ENCODE measurements at regions not wholly inside any gene's neighbourhood (a gene's known extent, or its start where the extent isn't known, plus 50 kb on each side); places are given as distances from the start of the nearest gene placed in this dataset.
"Not testable (repeated sequence)": the region's sequence is repeated elsewhere in the genome, so short reads cannot be mapped to it uniquely, and the experiment has no call there.

DNA sequence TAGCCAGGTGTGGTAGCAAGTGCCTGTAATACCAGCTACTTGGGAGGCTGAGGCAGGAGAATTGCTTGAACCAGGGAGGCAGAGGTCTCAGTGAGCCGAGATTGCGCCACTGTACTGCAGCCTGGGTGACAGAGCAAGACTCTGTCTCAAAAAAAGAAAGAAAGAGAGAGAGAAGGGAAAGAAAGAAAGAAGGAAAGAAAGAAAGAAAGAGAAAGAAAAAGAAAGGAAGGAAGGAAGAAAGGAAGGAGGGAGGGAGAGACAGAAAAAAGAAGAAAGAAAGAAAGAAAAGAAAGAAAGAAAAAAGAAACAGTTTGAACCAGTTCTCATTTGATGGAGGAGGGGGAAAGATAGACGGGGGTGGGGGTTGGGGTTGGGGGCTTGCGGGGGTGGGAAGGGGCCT is 59.6 kb upstream of the HSPA9 start:
- H3K27ac Mint-ChIP-seq; H3K27me3 Mint-ChIP-seq (ENCODE audit: low read depth); DNase-seq (ENCODE audit: low spot score); H3K9me3 Mint-ChIP-seq; H3K36me3 Mint-ChIP-seq; H3K4me3 Mint-ChIP-seq; POLR2A ChIA-PET; ATAC-seq: not testable (repeated sequence)
- CTCF ChIA-PET, result interaction anchor here (1.1 to 1.8 kb wide), 2 partner anchors 15 to 56 kb away, joined by 3 to 7 read pairs; no protein-coding TSS in a partner anchor
- peaks cover 18% of the 10 kb centered on the region for H3K4me1 Mint-ChIP-seq
- 0 out of 2 replicates have a peak, but pooled peaks have one; percentile 26 for TF ChIP-seq ZNF512 (CRISPR knock-in tag; IDR thresholded peaks at IDR 0.05; ENCODE audit: borderline replicate concordance)

DNA sequence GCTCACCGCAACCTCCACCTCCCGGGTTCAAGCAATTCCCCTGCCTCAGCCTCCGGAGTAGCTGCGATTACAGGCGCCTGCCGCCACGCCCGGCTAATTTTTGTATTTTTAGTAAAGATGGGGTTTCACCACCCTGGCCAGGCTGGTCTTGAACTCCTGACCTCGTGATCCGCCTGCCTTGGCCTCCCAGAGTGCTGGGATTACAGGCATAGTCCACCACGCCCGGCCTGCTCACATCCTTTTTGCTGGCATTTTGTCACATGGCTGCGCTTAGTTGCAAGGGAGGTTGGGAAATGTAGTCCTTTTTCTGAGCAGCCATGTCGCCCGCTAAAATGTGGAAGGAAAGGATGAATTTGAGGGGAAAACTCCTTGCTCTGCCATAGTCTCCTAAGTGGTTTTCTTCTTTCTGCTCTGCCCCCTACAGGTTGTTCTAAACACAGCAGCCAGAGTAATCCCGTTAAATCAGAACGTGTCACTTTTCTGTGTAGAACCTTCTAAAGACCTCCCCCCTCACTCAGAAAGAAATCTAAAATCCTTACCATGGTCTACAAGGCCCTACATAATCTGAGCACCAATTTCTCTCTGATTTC is 57.8 kb upstream of the HSPA9 start:
- ChIA-PET POLR2A (no interaction called here), CTCF (interaction anchor here (0.7 kb wide), 1 partner anchor 704 kb away, joined by 3 read pairs; no protein-coding TSS in a partner anchor)
- H3K4me1 Mint-ChIP-seq, result peaks cover 12% of the 10 kb centered on the region
- no peak overlapping the region for H3K27ac Mint-ChIP-seq
- H3K9me3 Mint-ChIP-seq, result no peaks in the 10 kb centered on the region
- no peaks in the 10 kb centered on the region; the same call in 1 of the 2 replicates for H3K27me3 Mint-ChIP-seq (ENCODE audit: low read depth)
- H3K4me3 Mint-ChIP-seq, result peak overlapping the region; percentile 28; the same call in 1 of the 2 replicates
- DNase-seq (ENCODE audit: low spot score), result peak; percentile 83
- peak; percentile 93 for ATAC-seq
- H3K36me3 Mint-ChIP-seq, result no peaks in the 10 kb centered on the region
- no peak for TF ChIP-seq JUN (CRISPR knock-in tag; IDR thresholded peaks at IDR 0.05)
- TF ChIP-seq ZNF425 (CRISPR knock-in tag; conservative IDR thresholded peaks at IDR 0.05), result no peak
- TF ChIP-seq RELA (CRISPR knock-in tag; IDR thresholded peaks at IDR 0.05; ENCODE audit: borderline replicate concordance), result no peak
- no peak for TF ChIP-seq ESRRA (CRISPR knock-in tag; IDR thresholded peaks at IDR 0.05; ENCODE audit: borderline replicate concordance)
- peak; percentile 44; the same call in 1 of the 2 replicates for TF ChIP-seq SP1 (CRISPR knock-in tag; conservative IDR thresholded peaks at IDR 0.05)
- TF ChIP-seq, protein P1, sequence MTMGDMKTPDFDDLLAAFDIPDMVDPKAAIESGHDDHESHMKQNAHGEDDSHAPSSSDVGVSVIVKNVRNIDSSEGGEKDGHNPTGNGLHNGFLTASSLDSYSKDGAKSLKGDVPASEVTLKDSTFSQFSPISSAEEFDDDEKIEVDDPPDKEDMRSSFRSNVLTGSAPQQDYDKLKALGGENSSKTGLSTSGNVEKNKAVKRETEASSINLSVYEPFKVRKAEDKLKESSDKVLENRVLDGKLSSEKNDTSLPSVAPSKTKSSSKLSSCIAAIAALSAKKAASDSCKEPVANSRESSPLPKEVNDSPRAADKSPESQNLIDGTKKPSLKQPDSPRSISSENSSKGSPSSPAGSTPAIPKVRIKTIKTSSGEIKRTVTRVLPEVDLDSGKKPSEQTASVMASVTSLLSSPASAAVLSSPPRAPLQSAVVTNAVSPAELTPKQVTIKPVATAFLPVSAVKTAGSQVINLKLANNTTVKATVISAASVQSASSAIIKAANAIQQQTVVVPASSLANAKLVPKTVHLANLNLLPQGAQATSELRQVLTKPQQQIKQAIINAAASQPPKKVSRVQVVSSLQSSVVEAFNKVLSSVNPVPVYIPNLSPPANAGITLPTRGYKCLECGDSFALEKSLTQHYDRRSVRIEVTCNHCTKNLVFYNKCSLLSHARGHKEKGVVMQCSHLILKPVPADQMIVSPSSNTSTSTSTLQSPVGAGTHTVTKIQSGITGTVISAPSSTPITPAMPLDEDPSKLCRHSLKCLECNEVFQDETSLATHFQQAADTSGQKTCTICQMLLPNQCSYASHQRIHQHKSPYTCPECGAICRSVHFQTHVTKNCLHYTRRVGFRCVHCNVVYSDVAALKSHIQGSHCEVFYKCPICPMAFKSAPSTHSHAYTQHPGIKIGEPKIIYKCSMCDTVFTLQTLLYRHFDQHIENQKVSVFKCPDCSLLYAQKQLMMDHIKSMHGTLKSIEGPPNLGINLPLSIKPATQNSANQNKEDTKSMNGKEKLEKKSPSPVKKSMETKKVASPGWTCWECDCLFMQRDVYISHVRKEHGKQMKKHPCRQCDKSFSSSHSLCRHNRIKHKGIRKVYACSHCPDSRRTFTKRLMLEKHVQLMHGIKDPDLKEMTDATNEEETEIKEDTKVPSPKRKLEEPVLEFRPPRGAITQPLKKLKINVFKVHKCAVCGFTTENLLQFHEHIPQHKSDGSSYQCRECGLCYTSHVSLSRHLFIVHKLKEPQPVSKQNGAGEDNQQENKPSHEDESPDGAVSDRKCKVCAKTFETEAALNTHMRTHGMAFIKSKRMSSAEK (CRISPR knock-in tag; IDR thresholded peaks at IDR 0.05; ENCODE audit: borderline replicate concordance), result no peak
- no peak for TF ChIP-seq ZBTB21 (CRISPR knock-in tag; IDR thresholded peaks at IDR 0.05; ENCODE audit: borderline replicate concordance)
- TF ChIP-seq, protein P2, sequence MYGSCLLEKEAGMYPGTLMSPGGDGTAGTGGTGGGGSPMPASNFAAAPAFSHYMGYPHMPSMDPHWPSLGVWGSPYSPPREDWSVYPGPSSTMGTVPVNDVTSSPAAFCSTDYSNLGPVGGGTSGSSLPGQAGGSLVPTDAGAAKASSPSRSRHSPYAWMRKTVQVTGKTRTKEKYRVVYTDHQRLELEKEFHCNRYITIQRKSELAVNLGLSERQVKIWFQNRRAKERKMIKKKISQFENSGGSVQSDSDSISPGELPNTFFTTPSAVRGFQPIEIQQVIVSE (CRISPR knock-in tag; IDR thresholded peaks at IDR 0.05; ENCODE audit: borderline replicate concordance), result no peak
- TF ChIP-seq ZNF138 (CRISPR knock-in tag; conservative IDR thresholded peaks at IDR 0.05), result no peak
- TF ChIP-seq TCF7 (CRISPR knock-in tag; IDR thresholded peaks at IDR 0.05; ENCODE audit: low read depth), result no peak
- no peak for TF ChIP-seq HMGA2 (CRISPR knock-in tag; IDR thresholded peaks at IDR 0.05)
- no peak for TF ChIP-seq E2F4 (CRISPR knock-in tag; IDR thresholded peaks at IDR 0.05; ENCODE audit: borderline replicate concordance, low read depth)
- no peak for TF ChIP-seq FOXJ3 (CRISPR knock-in tag; IDR thresholded peaks at IDR 0.05; ENCODE audit: borderline replicate concordance)
- no peak; the same call in 1 of the 2 replicates for TF ChIP-seq HMGXB4 (CRISPR knock-in tag; IDR thresholded peaks at IDR 0.05)
- no peak for TF ChIP-seq NR2C2 (CRISPR knock-in tag; IDR thresholded peaks at IDR 0.05)
- no peak for TF ChIP-seq NFATC4 (CRISPR knock-in tag; IDR thresholded peaks at IDR 0.05)
- no peak for TF ChIP-seq AFF4 (CRISPR knock-in tag; IDR thresholded peaks at IDR 0.05; ENCODE audit: borderline replicate concordance)
